Endothelial cell of umbilical vein (primary cell): ENCODE measurements at regions not wholly inside any gene's neighbourhood (a gene's known extent, or its start where the extent isn't known, plus 50 kb on each side); places are given as distances from the start of the nearest gene placed in this dataset.

ENCODE experiments used
- BruUV-seq: library from RNA; stranded (reverse); fragments of 400-500 nt; replicated peaks from 2 replicates; lab custom pipeline; 2021; lab: Mats Ljungman, UMichigan
- CTCF ChIA-PET: fragments of 300-600, 350-600 bp; sonication (Branson Sonifier 250); formaldehyde crosslinking; loops from one replicate; lab custom pipeline; 2021; ENCODE audit warnings: antibody characterized with exemption, inconsistent platforms; lab: Charles Lee
- POLR2A ChIA-PET: fragments of 300-600, 350-600 bp; sonication (Branson Sonifier 250); formaldehyde crosslinking; loops from one replicate; lab custom pipeline; 2021; ENCODE audit warnings: antibody characterized with exemption, inconsistent platforms; lab: Charles Lee
- DNase-seq: peaks from one replicate; pipeline ENCODE4 v3.0.0-alpha.2; 2011; ENCODE audit warnings: low read depth, low spot score
- FAIRE-seq: peaks from 2 replicates; lab custom pipeline; 2011; peaks lifted over from hg19 to GRCh38; lab: Jason Lieb, UNC
- H2AFZ ChIP-seq: 2 replicates; pipeline ENCODE4 v1.6.0; 2012; ENCODE audit warnings: low read depth, low read length, control low read depth, inconsistent platforms
- H3K27ac ChIP-seq: 2 replicates; pipeline ENCODE4 v1.5.1; 2011; ENCODE audit warnings: low read depth, mild to moderate bottlenecking, control low read depth, low read length, moderate library complexity; ENCODE audit not compliant: insufficient read depth
- H3K27me3 ChIP-seq, 2 experiments: 2 replicates each; pipeline versions ENCODE4 v1.6.0 to v1.6.1; 2011; ENCODE audit warnings: low read length in 2 of 2, mixed read lengths in 1 of 2; ENCODE audit not compliant: control insufficient read depth in 2 of 2, insufficient read depth in 2 of 2
- H3K36me3 ChIP-seq, 2 experiments: 2 replicates in 1 of 2; 3 replicates in 1 of 2; pipeline ENCODE4 v1.5.1; 2011; ENCODE audit warnings: low read length in 2 of 2, mild to moderate bottlenecking in 1 of 2, moderate library complexity in 1 of 2; ENCODE audit not compliant: control insufficient read depth in 2 of 2, insufficient read depth in 2 of 2; ENCODE audit errors: extremely low read depth in 1 of 2
- H3K4me1 ChIP-seq: 3 replicates; pipeline ENCODE4 v1.5.1; 2011; ENCODE audit warnings: mild to moderate bottlenecking, low read length; ENCODE audit not compliant: control insufficient read depth, insufficient read depth; ENCODE audit errors: extremely low read depth
- H3K4me2 ChIP-seq: 2 replicates; pipeline ENCODE4 v1.6.1; 2011; ENCODE audit warnings: low read length, control low read depth, mixed read lengths; ENCODE audit not compliant: insufficient read depth
- H3K4me3 ChIP-seq, 3 experiments: fragments of 200-600 bp in 1 of 3; sonication (generic), shearing (Covaris generic) in 1 of 3; replicated peaks in 1 of 3; 2 replicates each; pipeline ENCODE4 v1.5.1; 2011 to 2016; ENCODE audit warnings: control low read depth in 3 of 3, low read length in 3 of 3, mild to moderate bottlenecking in 2 of 3, inconsistent platforms in 1 of 3, low read depth in 1 of 3, moderate library complexity in 1 of 3; ENCODE audit not compliant: insufficient read depth in 1 of 3
- H3K79me2 ChIP-seq: 2 replicates; pipeline ENCODE4 v1.6.0; 2012; ENCODE audit warnings: low read length, inconsistent platforms; ENCODE audit not compliant: control insufficient read depth, insufficient read depth
- H3K9ac ChIP-seq: replicated peaks from 2 replicates; pipeline ENCODE3; 2011; ENCODE audit warnings: low read length, control low read depth; ENCODE audit not compliant: insufficient read depth; ENCODE audit errors: extremely low read depth
- H3K9me1 ChIP-seq: replicated peaks from 3 replicates; pipeline ENCODE4 v1.6.0; 2011; ENCODE audit warnings: mild to moderate bottlenecking, low read length; ENCODE audit not compliant: control insufficient read depth, insufficient read depth; ENCODE audit errors: extremely low read depth
- H3K9me3 ChIP-seq: replicated peaks from 2 replicates; pipeline ENCODE4 v1.5.1; 2012; ENCODE audit warnings: low read length, inconsistent platforms; ENCODE audit not compliant: control insufficient read depth, insufficient read depth
- H4K20me1 ChIP-seq: replicated peaks from 2 replicates; pipeline ENCODE3; 2011; ENCODE audit warnings: mild to moderate bottlenecking, low read length; ENCODE audit not compliant: control insufficient read depth, insufficient read depth; ENCODE audit errors: extremely low read depth
- EZH2 ChIP-seq: IDR thresholded peaks from 2 replicates; pipeline ENCODE4 v1.6.1; 2012; ENCODE audit warnings: borderline replicate concordance, low read depth, mild to moderate bottlenecking, moderate library complexity, low read length, inconsistent platforms; ENCODE audit not compliant: severe bottlenecking
- FOS ChIP-seq: IDR thresholded peaks from 2 replicates; pipeline ENCODE4 v1.6.1; 2011; ENCODE audit warnings: mild to moderate bottlenecking, low read length, moderate library complexity, borderline replicate concordance; ENCODE audit not compliant: insufficient read depth
- GATA2 ChIP-seq: IDR thresholded peaks from 2 replicates; pipeline ENCODE4 v1.7.0; 2011; ENCODE audit warnings: low read depth, mild to moderate bottlenecking, moderate library complexity, mixed read lengths, low read length; ENCODE audit not compliant: insufficient read length, insufficient read depth
- JUN ChIP-seq: IDR thresholded peaks from 2 replicates; pipeline ENCODE4 v1.6.1; 2011; ENCODE audit warnings: borderline replicate concordance, low read depth; ENCODE audit not compliant: insufficient read length, insufficient read depth
- MYC ChIP-seq: IDR thresholded peaks from one replicate; pipeline ENCODE4 v1.6.1; 2011; ENCODE audit warnings: mild to moderate bottlenecking, low read depth, low read length
- POLR2A ChIP-seq: IDR thresholded peaks from 2 replicates; pipeline ENCODE4 v1.6.1; 2012; ENCODE audit warnings: low read depth, mild to moderate bottlenecking, control low read depth, low read length
- POLR2AphosphoS5 ChIP-seq: IDR thresholded peaks from 2 replicates; pipeline ENCODE4 v1.6.1; 2012; ENCODE audit warnings: low read depth, mild to moderate bottlenecking, control low read depth, low read length, moderate library complexity; ENCODE audit not compliant: insufficient read depth
- dilution Hi-C: fragments of 300-500 bp; cut with MboI; formaldehyde crosslinking; loops from one replicate; pipeline ENCODE4 v1.15.0; 2019; ENCODE audit warnings: low sequenced_read_pairs; ENCODE audit not compliant: extremely low pct_ligation_motif_present
- intact Hi-C: fragments of 100-400 bp; cut with micrococcal nuclease; formaldehyde crosslinking; loops from one replicate; pipeline ENCODE4 v1.10.0; 2022
- TF ChIP-seq, protein P1 (sequence below), 2 donors: IDR thresholded peaks; 1 replicate in 1 of 2; 2 replicates in 1 of 2; pipeline ENCODE4 v1.5.1; 2011; ENCODE audit warnings: low read length in 2 of 2, mild to moderate bottlenecking in 2 of 2, moderate library complexity in 2 of 2, control low read depth in 1 of 2, inconsistent platforms in 1 of 2, low read depth in 1 of 2; ENCODE audit not compliant: insufficient read depth in 1 of 2; ENCODE audit errors: extremely low read depth in 1 of 2
- TF ChIP-seq, protein P2 (sequence below): IDR thresholded peaks from 2 replicates; pipeline ENCODE4 v1.6.1; 2011; ENCODE audit not compliant: insufficient read depth, insufficient read length

DNA sequence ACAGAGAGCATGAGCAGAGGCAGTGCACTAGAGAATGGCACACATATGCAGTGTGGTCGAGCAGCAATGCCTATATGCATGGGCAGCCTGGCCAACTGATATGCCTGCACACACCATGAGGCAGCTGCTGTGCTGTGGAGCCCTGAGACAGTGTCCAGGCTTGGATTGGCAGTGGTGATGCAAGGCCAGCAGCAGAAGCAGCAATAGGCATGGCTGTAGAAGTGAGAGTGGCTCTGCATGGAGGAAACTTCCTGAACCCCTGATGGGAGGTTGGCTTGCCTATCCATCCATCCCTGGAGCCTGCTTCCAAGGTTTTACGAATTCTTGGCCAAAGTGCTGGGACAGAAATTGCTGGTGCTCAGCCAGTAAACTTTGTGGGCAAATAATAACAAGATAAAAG, 89.7 kb downstream of the DIRAS3 start:
- intact Hi-C loops, result no loop called here
- H3K79me2 ChIP-seq, result no peaks in the 10 kb centered on the region
- BruUV-seq, result no TSS peak
- DNase-seq (no peak), FAIRE-seq (peak; percentile 8)
- dilution Hi-C loops, result no loop called here
- ChIA-PET CTCF (interaction anchor here (1.5 kb wide), 1 partner anchor 13 kb away, joined by 3 read pairs; no protein-coding TSS in a partner anchor), POLR2A (no interaction called here)
- no peak overlapping the region for H3K27ac ChIP-seq
- no peak overlapping the region for H3K4me2 ChIP-seq
- no peaks in the 10 kb centered on the region for H3K4me1 ChIP-seq
- H3K27me3 ChIP-seq, result no peaks in the 10 kb centered on the region
- no peak overlapping the region for H3K9ac ChIP-seq
- no peak overlapping the region for H3K4me3 ChIP-seq
- H3K36me3 ChIP-seq, result no peaks in the 10 kb centered on the region
- TF ChIP-seq POLR2AphosphoS5 (no peak), POLR2A (no peak), FOS (no peak), GATA2 (no peak), MYC (no peak), EZH2 (no peak), JUN (no peak)
- TF ChIP-seq, protein P1, sequence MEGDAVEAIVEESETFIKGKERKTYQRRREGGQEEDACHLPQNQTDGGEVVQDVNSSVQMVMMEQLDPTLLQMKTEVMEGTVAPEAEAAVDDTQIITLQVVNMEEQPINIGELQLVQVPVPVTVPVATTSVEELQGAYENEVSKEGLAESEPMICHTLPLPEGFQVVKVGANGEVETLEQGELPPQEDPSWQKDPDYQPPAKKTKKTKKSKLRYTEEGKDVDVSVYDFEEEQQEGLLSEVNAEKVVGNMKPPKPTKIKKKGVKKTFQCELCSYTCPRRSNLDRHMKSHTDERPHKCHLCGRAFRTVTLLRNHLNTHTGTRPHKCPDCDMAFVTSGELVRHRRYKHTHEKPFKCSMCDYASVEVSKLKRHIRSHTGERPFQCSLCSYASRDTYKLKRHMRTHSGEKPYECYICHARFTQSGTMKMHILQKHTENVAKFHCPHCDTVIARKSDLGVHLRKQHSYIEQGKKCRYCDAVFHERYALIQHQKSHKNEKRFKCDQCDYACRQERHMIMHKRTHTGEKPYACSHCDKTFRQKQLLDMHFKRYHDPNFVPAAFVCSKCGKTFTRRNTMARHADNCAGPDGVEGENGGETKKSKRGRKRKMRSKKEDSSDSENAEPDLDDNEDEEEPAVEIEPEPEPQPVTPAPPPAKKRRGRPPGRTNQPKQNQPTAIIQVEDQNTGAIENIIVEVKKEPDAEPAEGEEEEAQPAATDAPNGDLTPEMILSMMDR (IDR thresholded peaks at IDR 0.05; ENCODE audit: extremely low read depth in 1 of 2, insufficient read depth in 1 of 2, low read depth in 1 of 2, low read length in 2 of 2), result no peak
- TF ChIP-seq, protein P2, sequence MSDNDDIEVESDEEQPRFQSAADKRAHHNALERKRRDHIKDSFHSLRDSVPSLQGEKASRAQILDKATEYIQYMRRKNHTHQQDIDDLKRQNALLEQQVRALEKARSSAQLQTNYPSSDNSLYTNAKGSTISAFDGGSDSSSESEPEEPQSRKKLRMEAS, result no peak
- no peaks in the 10 kb centered on the region for H4K20me1 ChIP-seq
- no peaks in the 10 kb centered on the region for H3K9me3 ChIP-seq
- no peaks in the 10 kb centered on the region for H3K9me1 ChIP-seq
- H2AFZ ChIP-seq, result no peak overlapping the region
